Neural cell (in vitro differentiated cells): ENCODE measurements at regions not wholly inside any gene's neighbourhood (a gene's known extent, or its start where the extent isn't known, plus 50 kb on each side); places are given as distances from the start of the nearest gene placed in this dataset.

Experiments used
- H2AFZ ChIP-seq: fragments of 200-600, 300-800 bp; sonication (generic), shearing (Covaris generic); 2 replicates; pipeline ENCODE4 v1.6.0; 2014; ENCODE audit warnings: low read depth, mild to moderate bottlenecking, antibody characterized with exemption, low read length, moderate library complexity
- H3F3A ChIP-seq: fragments of 200-600 bp; shearing (Covaris generic); 2 replicates; pipeline ENCODE4 v1.6.1; 2016; ENCODE audit warnings: mild to moderate bottlenecking, moderate library complexity, mixed read lengths, antibody characterized with exemption, low read length; ENCODE audit not compliant: insufficient read depth, poor library complexity, severe bottlenecking
- H3K27ac ChIP-seq: fragments of 200-600, 300-800 bp; sonication (generic), shearing (Covaris generic); 2 replicates; pipeline ENCODE4 v1.5.1; 2014; ENCODE audit warnings: mild to moderate bottlenecking, low read length, moderate library complexity
- H3K27me3 ChIP-seq: fragments of 300-800, 200-600 bp; sonication (generic), shearing (Covaris generic); 2 replicates; pipeline ENCODE4 v1.6.0; 2014; ENCODE audit warnings: mild to moderate bottlenecking, low read depth, low read length, moderate library complexity; ENCODE audit not compliant: insufficient read depth
- H3K36me3 ChIP-seq: fragments of 300-800, 200-600 bp; sonication (generic), shearing (Covaris generic); 2 replicates; pipeline ENCODE4 v1.5.1; 2014; ENCODE audit warnings: mild to moderate bottlenecking, antibody characterized with exemption, low read length, moderate library complexity; ENCODE audit not compliant: insufficient read depth
- H3K4me2 ChIP-seq: fragments of 300-800, 200-600 bp; sonication (generic), shearing (Covaris generic); 2 replicates; pipeline ENCODE4 v1.6.0; 2014; ENCODE audit warnings: mild to moderate bottlenecking, low read length
- H3K4me3 ChIP-seq: fragments of 300-800, 200-600 bp; sonication (generic), shearing (Covaris generic); 2 replicates; pipeline ENCODE4 v1.5.1; 2014; ENCODE audit warnings: mild to moderate bottlenecking, low read length, moderate library complexity
- H3K79me2 ChIP-seq: fragments of 200-600 bp; shearing (Covaris generic); replicated peaks from 2 replicates; pipeline ENCODE4 v1.6.0; 2014; ENCODE audit warnings: mild to moderate bottlenecking, low read length, moderate library complexity; ENCODE audit not compliant: insufficient read depth
- H3K9ac ChIP-seq: fragments of 300-800, 200-600 bp; sonication (generic), shearing (Covaris generic); 2 replicates; pipeline ENCODE4 v1.6.1; 2016; ENCODE audit warnings: mild to moderate bottlenecking, low read length, mixed read lengths
- H3K9me2 ChIP-seq: fragments of 200-600 bp; shearing (Covaris generic); 2 replicates; pipeline ENCODE4 v1.6.1; 2016; ENCODE audit warnings: mild to moderate bottlenecking, low read length, mixed read lengths; ENCODE audit not compliant: insufficient read depth
- H3K9me3 ChIP-seq: fragments of 200-600, 300-800 bp; sonication (generic), shearing (Covaris generic); 2 replicates; pipeline ENCODE4 v1.6.1; 2016; ENCODE audit warnings: mild to moderate bottlenecking, mixed run types, low read length, moderate library complexity, mixed read lengths
- H4K20me1 ChIP-seq: fragments of 200-600 bp; shearing (Covaris generic); 2 replicates; pipeline ENCODE4 v1.6.1; 2016; ENCODE audit warnings: mild to moderate bottlenecking, mixed run types; ENCODE audit not compliant: insufficient read depth
- CTCF ChIP-seq: fragments of 450-650 bp; IDR thresholded peaks from 2 replicates; pipeline ENCODE4 v1.5.1; 2014; ENCODE audit warnings: antibody characterized with exemption, mild to moderate bottlenecking, moderate library complexity; ENCODE audit not compliant: poor library complexity, severe bottlenecking
- EP300 ChIP-seq: fragments of 450-650 bp; conservative IDR thresholded peaks from 2 replicates; pipeline ENCODE4 v1.6.1; 2014; ENCODE audit warnings: antibody characterized with exemption, mild to moderate bottlenecking, moderate library complexity; ENCODE audit not compliant: poor library complexity, severe bottlenecking
- EZH2 ChIP-seq: fragments of 200-600, 300-800 bp; shearing (Covaris generic), sonication (generic); IDR thresholded peaks from 2 replicates; pipeline ENCODE4 v1.6.1; 2014; ENCODE audit warnings: antibody characterized with exemption, low read length, borderline replicate concordance, mild to moderate bottlenecking; ENCODE audit not compliant: insufficient read depth, poor library complexity, severe bottlenecking
- MXI1 ChIP-seq: fragments of 450-650 bp; conservative IDR thresholded peaks from 2 replicates; pipeline ENCODE4 v1.6.1; 2014; ENCODE audit warnings: antibody characterized with exemption, mild to moderate bottlenecking; ENCODE audit not compliant: poor library complexity, severe bottlenecking
- POLR2AphosphoS5 ChIP-seq: IDR thresholded peaks from 2 replicates; pipeline ENCODE4 v1.6.1; 2012
- RAD21 ChIP-seq: fragments of 450-650 bp; conservative IDR thresholded peaks from 2 replicates; pipeline ENCODE4 v1.6.1; 2014; ENCODE audit warnings: antibody characterized with exemption, mild to moderate bottlenecking, moderate library complexity
- SMC3 ChIP-seq: fragments of 450-650 bp; conservative IDR thresholded peaks from 2 replicates; pipeline ENCODE4 v1.6.1; 2014; ENCODE audit warnings: antibody characterized with exemption, mild to moderate bottlenecking, moderate library complexity; ENCODE audit not compliant: poor library complexity
- TAF1 ChIP-seq: IDR thresholded peaks from 2 replicates; pipeline ENCODE4 v1.6.1; 2012; ENCODE audit warnings: low read depth
- TF ChIP-seq, protein P1 (sequence below): IDR thresholded peaks from 2 replicates; pipeline ENCODE4 v1.6.1; 2012; ENCODE audit warnings: borderline replicate concordance

DNA sequence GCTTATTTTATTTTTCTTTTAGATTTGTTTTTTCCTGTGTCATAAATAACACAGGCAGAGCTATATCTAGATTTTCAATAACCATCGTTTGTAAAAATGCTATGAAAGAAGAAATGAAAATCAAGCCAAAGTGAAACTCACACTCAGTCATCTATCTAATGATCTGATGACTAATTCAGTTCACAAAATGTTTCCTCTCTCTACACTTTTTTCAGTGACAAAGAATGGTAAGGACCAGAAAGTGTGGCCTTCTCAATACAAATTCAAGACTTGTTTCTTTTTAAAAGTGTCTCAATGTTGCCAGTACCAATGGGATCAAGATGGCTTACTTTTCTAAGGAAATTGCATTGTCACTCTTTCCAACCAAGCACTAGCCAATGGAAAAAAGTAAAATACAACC lies 282.8 kb upstream of the PKN2 start:
- no peak overlapping the region for H3K9ac ChIP-seq
- H3K36me3 ChIP-seq, result no peaks in the 10 kb centered on the region
- H4K20me1 ChIP-seq, result no peaks in the 10 kb centered on the region
- H2AFZ ChIP-seq, result no peak overlapping the region
- H3K9me3 ChIP-seq, result no peaks in the 10 kb centered on the region
- no peaks in the 10 kb centered on the region for H3K9me2 ChIP-seq
- no peak overlapping the region for H3K4me3 ChIP-seq
- no peaks in the 10 kb centered on the region for H3K79me2 ChIP-seq
- H3K4me2 ChIP-seq, result no peak overlapping the region
- TF ChIP-seq MXI1 (no peak), POLR2AphosphoS5 (no peak), EZH2 (no peak), EP300 (no peak), TAF1 (no peak), SMC3 (no peak), CTCF (no peak), RAD21 (no peak)
- TF ChIP-seq, protein P1, sequence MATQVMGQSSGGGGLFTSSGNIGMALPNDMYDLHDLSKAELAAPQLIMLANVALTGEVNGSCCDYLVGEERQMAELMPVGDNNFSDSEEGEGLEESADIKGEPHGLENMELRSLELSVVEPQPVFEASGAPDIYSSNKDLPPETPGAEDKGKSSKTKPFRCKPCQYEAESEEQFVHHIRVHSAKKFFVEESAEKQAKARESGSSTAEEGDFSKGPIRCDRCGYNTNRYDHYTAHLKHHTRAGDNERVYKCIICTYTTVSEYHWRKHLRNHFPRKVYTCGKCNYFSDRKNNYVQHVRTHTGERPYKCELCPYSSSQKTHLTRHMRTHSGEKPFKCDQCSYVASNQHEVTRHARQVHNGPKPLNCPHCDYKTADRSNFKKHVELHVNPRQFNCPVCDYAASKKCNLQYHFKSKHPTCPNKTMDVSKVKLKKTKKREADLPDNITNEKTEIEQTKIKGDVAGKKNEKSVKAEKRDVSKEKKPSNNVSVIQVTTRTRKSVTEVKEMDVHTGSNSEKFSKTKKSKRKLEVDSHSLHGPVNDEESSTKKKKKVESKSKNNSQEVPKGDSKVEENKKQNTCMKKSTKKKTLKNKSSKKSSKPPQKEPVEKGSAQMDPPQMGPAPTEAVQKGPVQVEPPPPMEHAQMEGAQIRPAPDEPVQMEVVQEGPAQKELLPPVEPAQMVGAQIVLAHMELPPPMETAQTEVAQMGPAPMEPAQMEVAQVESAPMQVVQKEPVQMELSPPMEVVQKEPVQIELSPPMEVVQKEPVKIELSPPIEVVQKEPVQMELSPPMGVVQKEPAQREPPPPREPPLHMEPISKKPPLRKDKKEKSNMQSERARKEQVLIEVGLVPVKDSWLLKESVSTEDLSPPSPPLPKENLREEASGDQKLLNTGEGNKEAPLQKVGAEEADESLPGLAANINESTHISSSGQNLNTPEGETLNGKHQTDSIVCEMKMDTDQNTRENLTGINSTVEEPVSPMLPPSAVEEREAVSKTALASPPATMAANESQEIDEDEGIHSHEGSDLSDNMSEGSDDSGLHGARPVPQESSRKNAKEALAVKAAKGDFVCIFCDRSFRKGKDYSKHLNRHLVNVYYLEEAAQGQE, result no peak
- H3K27ac ChIP-seq, result no peak overlapping the region
- no peaks in the 10 kb centered on the region for H3F3A ChIP-seq
- H3K27me3 ChIP-seq, result no peaks in the 10 kb centered on the region

DNA sequence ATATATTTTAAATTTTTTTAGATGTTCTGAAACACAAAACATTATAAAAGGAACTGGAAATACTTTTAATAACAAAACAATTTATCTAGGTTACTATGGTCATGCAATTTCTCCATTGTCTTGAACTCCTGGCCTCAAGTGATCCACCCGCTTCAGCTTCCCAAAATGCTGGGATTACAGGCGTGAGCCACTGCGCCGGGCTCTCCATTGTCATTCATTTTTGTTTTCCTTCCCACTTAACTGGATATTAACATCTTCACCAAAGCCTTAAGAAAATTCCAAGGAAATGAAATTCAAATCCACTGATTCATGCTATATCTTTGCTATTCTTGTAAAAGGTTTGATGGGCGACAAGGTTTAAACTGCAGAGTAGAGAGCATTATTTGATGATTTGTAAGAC lies 279.5 kb upstream of the PKN2 start:
- H3K9ac ChIP-seq, result no peak overlapping the region
- H3K79me2 ChIP-seq, result no peaks in the 10 kb centered on the region
- H3K9me2 ChIP-seq, result no peaks in the 10 kb centered on the region
- H3K4me3 ChIP-seq, result no peak overlapping the region
- H3K27me3 ChIP-seq, result no peaks in the 10 kb centered on the region
- no peak overlapping the region for H3K4me2 ChIP-seq
- no peak overlapping the region for H2AFZ ChIP-seq
- H4K20me1 ChIP-seq, result no peaks in the 10 kb centered on the region
- H3F3A ChIP-seq, result no peaks in the 10 kb centered on the region
- H3K27ac ChIP-seq, result no peak overlapping the region
- H3K9me3 ChIP-seq, result no peaks in the 10 kb centered on the region
- TF ChIP-seq TAF1 (no peak), EP300 (no peak), POLR2AphosphoS5 (no peak)
- TF ChIP-seq, protein P1, result no peak
- no peaks in the 10 kb centered on the region for H3K36me3 ChIP-seq
